KMS-11 (cell line): ENCODE measurements at regions not wholly inside any gene's neighbourhood (a gene's known extent, or its start where the extent isn't known, plus 50 kb on each side); places are given as distances from the start of the nearest gene placed in this dataset.

Experiments
- H2AFZ ChIP-seq: fragments of 200-600 bp; sonication (generic); 2 replicates; pipeline ENCODE4 v1.6.1; 2016; ENCODE audit warnings: antibody characterized with exemption, mixed run types, low read depth
- H3K27ac ChIP-seq: fragments of 200-600 bp; sonication (generic); 2 replicates; pipeline ENCODE4 v1.6.1; 2016; ENCODE audit warnings: mild to moderate bottlenecking, mixed run types
- H3K27me3 ChIP-seq: fragments of 200-600 bp; sonication (generic); 2 replicates; pipeline ENCODE4 v1.6.1; 2017; ENCODE audit warnings: mild to moderate bottlenecking, low read depth, mixed run types, moderate library complexity; ENCODE audit not compliant: insufficient read depth
- H3K36me3 ChIP-seq: fragments of 200-600 bp; sonication (generic); 2 replicates; pipeline ENCODE4 v1.6.1; 2017; ENCODE audit warnings: mild to moderate bottlenecking, mixed run types; ENCODE audit not compliant: insufficient read depth
- H3K4me1 ChIP-seq: fragments of 200-600 bp; sonication (generic); 2 replicates; pipeline ENCODE4 v1.6.1; 2016; ENCODE audit warnings: mild to moderate bottlenecking, low read depth, mixed run types; ENCODE audit not compliant: poor library complexity, severe bottlenecking
- H3K4me2 ChIP-seq: fragments of 200-600 bp; sonication (generic); 2 replicates; pipeline ENCODE4 v1.7.0; 2016; ENCODE audit warnings: mild to moderate bottlenecking, mixed run types
- H3K4me3 ChIP-seq: fragments of 200-600 bp; sonication (generic); IDR thresholded peaks from 2 replicates; pipeline ENCODE4 v1.6.1; 2017; ENCODE audit warnings: low read depth, low read length, mixed read lengths; ENCODE audit not compliant: insufficient read depth
- H3K79me2 ChIP-seq: fragments of 200-600 bp; sonication (generic); 2 replicates; pipeline ENCODE4 v1.6.1; 2016; ENCODE audit warnings: low read depth, mixed run types; ENCODE audit not compliant: insufficient read depth
- H3K9ac ChIP-seq: fragments of 200-600 bp; sonication (generic); 2 replicates; pipeline ENCODE4 v1.6.1; 2016; ENCODE audit warnings: mild to moderate bottlenecking, mixed run types
- H4K20me1 ChIP-seq: fragments of 200-600 bp; sonication (generic); 2 replicates; pipeline ENCODE4 v1.6.1; 2016; ENCODE audit warnings: mild to moderate bottlenecking, mixed run types; ENCODE audit not compliant: insufficient read depth
- TF ChIP-seq, protein P1 (sequence below): fragments of 200-600 bp; sonication (generic); conservative IDR thresholded peaks from 2 replicates; pipeline ENCODE4 v1.6.1; 2017; ENCODE audit warnings: low read depth, mild to moderate bottlenecking, antibody characterized with exemption, low read length, moderate library complexity, mixed read lengths

DNA sequence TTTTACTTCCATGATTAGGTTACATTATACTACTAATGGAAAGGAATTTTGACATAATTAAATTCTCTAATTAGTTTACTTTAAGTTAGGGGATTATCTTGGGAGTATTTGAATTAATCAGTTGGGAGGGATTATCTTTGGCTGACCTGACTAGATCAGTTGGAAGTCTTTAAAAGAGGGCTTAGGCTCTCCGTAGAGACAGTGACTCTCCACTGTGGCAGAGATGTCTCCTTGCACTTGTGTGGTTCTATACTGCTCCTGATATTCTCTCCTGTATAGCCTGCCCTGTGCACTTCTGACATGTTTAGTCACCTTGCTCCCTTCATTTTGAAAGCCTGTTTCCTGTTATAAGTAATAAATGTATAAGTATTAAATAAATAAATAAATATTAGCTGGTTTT is 1612.3 kb upstream of the PRR20A start:
- Histone ChIP-seq H3K27ac (no peak overlapping the region), H3K9ac (no peak overlapping the region), H2AFZ (no peak overlapping the region), H3K79me2 (no peaks in the 10 kb centered on the region), H3K4me3 (no peak overlapping the region), H3K4me2 (no peak overlapping the region), H3K27me3 (no peaks in the 10 kb centered on the region), H3K4me1 (no peaks in the 10 kb centered on the region), H4K20me1 (no peaks in the 10 kb centered on the region), H3K36me3 (no peaks in the 10 kb centered on the region)
- TF ChIP-seq, protein P1, sequence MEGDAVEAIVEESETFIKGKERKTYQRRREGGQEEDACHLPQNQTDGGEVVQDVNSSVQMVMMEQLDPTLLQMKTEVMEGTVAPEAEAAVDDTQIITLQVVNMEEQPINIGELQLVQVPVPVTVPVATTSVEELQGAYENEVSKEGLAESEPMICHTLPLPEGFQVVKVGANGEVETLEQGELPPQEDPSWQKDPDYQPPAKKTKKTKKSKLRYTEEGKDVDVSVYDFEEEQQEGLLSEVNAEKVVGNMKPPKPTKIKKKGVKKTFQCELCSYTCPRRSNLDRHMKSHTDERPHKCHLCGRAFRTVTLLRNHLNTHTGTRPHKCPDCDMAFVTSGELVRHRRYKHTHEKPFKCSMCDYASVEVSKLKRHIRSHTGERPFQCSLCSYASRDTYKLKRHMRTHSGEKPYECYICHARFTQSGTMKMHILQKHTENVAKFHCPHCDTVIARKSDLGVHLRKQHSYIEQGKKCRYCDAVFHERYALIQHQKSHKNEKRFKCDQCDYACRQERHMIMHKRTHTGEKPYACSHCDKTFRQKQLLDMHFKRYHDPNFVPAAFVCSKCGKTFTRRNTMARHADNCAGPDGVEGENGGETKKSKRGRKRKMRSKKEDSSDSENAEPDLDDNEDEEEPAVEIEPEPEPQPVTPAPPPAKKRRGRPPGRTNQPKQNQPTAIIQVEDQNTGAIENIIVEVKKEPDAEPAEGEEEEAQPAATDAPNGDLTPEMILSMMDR, result no peak

DNA sequence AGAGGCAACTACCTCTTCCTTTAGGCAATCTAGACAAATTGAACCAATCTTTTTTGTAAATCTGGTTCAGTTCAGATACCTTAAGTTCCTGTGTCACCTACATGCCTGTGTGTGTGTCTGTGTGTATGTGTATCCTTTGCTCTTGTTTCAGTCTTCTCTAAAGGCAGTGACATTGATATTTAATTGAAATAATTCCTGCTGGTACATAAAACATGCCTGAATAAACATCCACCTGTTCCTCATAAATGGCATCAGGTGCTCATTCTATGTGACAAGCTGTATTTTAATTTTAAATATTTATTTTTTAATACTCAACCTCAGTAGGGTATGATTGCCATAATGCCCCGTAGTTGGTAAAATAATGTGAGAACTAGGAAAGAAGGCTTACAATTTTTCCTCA is 1606.4 kb upstream of the PRR20A start:
- H4K20me1 ChIP-seq, result no peaks in the 10 kb centered on the region
- H3K9ac ChIP-seq, result no peak overlapping the region
- H2AFZ ChIP-seq, result no peak overlapping the region
- no peaks in the 10 kb centered on the region for H3K27me3 ChIP-seq
- TF ChIP-seq, protein P1, result no peak
- no peak overlapping the region for H3K4me2 ChIP-seq
- no peaks in the 10 kb centered on the region for H3K4me1 ChIP-seq
- no peak overlapping the region for H3K4me3 ChIP-seq
- H3K27ac ChIP-seq, result no peak overlapping the region
- H3K36me3 ChIP-seq, result no peaks in the 10 kb centered on the region
- H3K79me2 ChIP-seq, result no peaks in the 10 kb centered on the region

DNA sequence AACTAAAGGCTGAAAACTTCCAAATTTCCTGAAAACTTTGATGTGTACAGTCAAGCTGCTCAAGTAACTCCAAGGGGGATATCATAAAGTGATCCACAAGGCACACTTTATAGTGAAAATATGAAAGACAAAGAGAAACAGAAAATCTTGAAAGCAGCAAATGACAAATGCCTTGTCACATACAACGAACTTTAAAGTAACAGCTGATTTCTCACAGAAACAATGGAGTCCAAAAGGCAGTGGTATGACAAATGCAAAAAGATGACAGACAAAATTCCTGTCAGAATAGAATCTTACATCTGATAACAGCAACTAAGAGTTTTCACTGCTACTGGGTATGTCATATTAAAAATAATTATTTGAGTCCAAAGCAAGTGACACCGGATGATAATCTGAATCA is 1602.3 kb upstream of the PRR20A start:
- H2AFZ ChIP-seq, result no peak overlapping the region
- no peaks in the 10 kb centered on the region for H3K36me3 ChIP-seq
- no peak overlapping the region for H3K4me2 ChIP-seq
- H4K20me1 ChIP-seq, result no peaks in the 10 kb centered on the region
- TF ChIP-seq, protein P1, result no peak
- H3K79me2 ChIP-seq, result no peaks in the 10 kb centered on the region
- no peak overlapping the region for H3K4me3 ChIP-seq
- H3K4me1 ChIP-seq, result no peaks in the 10 kb centered on the region
- H3K27ac ChIP-seq, result no peak overlapping the region
- no peaks in the 10 kb centered on the region for H3K27me3 ChIP-seq
- no peak overlapping the region for H3K9ac ChIP-seq

DNA sequence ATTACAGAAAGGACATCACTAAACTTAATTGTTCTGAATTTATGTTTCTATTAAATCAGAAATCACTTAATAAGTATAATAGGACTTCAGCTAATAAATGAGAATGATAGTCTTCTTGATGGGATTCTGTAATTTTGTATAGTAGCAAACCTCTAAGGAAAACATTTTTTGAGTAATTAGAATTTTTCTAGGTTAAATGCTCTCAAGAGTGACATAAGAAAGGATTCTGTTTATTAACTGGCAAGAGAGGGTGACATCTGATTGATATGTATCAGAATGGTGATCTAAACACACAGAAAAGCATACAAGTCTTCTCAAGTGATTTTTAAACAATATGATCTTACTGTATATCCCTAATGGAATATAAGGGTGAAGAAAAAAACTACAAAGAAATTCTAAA is 1597.7 kb upstream of the PRR20A start:
- H3K4me1 ChIP-seq, result no peaks in the 10 kb centered on the region
- H3K4me2 ChIP-seq, result no peak overlapping the region
- H2AFZ ChIP-seq, result no peak overlapping the region
- TF ChIP-seq, protein P1, result no peak
- no peak overlapping the region for H3K27ac ChIP-seq
- H3K27me3 ChIP-seq, result no peaks in the 10 kb centered on the region
- no peaks in the 10 kb centered on the region for H3K36me3 ChIP-seq
- no peaks in the 10 kb centered on the region for H3K79me2 ChIP-seq
- H3K9ac ChIP-seq, result no peak overlapping the region
- H3K4me3 ChIP-seq, result no peak overlapping the region
- H4K20me1 ChIP-seq, result no peaks in the 10 kb centered on the region

DNA sequence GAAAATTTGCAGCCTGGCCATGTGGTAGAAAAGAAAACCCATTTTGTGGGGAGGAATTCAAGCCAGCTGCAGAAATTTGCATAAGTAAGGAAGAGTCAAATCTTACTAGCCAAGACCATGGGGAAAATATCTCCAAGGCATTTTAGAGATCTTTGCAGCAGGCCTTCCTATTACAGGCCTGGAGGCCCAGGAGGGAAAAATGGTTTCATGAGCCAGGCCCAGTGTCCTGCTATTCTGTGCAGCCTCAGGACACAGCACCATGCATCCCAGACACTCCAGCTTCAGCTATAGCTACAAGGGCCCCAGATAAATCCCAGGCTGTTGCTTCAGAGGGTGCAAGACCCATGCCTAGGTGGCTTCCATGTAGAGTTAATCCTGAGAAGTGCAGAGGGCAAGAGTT is 1590.1 kb upstream of the PRR20A start:
- Histone ChIP-seq H3K4me2 (no peak overlapping the region), H3K9ac (no peak overlapping the region), H3K4me1 (no peaks in the 10 kb centered on the region), H4K20me1 (no peaks in the 10 kb centered on the region), H3K4me3 (no peak overlapping the region), H3K27me3 (no peaks in the 10 kb centered on the region), H3K36me3 (no peaks in the 10 kb centered on the region), H2AFZ (no peak overlapping the region), H3K27ac (no peak overlapping the region), H3K79me2 (no peaks in the 10 kb centered on the region)
- TF ChIP-seq, protein P1, result no peak
